GM12873 (cell line): ENCODE measurements at regions not wholly inside any gene's neighbourhood (a gene's known extent, or its start where the extent isn't known, plus 50 kb on each side); places are given as distances from the start of the nearest gene placed in this dataset.

Experiments used
- TF ChIP-seq, protein P1 (sequence below): IDR thresholded peaks from 2 replicates; pipeline ENCODE4 v1.5.1; 2012; ENCODE audit warnings: low read depth, mild to moderate bottlenecking, moderate library complexity, low read length, control low read depth; ENCODE audit not compliant: insufficient read depth; ENCODE audit errors: missing control alignments

DNA sequence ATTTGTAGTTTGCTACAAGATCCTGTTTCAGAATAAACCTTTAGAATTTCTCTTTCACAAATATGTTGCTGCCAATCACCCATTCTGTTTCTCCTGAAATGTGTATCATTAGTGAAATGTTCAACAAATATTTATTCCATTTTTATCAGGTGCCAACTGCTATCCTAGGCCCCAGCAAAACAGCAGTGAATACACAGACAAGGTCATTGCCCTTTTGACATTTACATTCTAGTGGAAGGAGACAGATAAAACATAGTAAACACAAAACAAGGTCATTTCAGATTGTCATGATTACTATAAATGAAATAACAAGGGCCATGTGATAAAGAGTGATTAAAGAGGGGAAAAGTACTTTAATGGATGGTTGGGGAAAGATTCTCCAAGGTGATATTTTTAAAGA is 404.8 kb upstream of the PHF14 start:
- TF ChIP-seq, protein P1, sequence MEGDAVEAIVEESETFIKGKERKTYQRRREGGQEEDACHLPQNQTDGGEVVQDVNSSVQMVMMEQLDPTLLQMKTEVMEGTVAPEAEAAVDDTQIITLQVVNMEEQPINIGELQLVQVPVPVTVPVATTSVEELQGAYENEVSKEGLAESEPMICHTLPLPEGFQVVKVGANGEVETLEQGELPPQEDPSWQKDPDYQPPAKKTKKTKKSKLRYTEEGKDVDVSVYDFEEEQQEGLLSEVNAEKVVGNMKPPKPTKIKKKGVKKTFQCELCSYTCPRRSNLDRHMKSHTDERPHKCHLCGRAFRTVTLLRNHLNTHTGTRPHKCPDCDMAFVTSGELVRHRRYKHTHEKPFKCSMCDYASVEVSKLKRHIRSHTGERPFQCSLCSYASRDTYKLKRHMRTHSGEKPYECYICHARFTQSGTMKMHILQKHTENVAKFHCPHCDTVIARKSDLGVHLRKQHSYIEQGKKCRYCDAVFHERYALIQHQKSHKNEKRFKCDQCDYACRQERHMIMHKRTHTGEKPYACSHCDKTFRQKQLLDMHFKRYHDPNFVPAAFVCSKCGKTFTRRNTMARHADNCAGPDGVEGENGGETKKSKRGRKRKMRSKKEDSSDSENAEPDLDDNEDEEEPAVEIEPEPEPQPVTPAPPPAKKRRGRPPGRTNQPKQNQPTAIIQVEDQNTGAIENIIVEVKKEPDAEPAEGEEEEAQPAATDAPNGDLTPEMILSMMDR: no peak

DNA sequence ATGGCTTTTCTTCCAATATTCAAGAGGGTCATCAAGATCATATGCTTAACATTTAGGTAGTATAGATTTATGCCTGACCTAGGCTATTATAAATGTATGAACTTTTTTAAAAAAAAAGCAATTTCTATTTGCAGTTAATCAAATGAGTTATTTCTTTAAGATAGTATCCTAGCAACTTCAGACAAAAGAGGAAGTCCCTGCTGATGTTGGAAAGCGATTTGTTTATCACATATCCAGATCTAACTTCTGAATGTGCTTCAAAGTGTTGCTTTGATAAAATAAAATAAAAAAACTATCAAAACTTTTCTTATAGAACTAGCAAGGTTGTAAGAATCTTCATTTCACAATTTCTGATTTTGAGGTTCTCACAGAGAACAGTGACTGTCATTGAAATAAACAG is 401.9 kb upstream of the PHF14 start:
- TF ChIP-seq, protein P1: no peak

DNA sequence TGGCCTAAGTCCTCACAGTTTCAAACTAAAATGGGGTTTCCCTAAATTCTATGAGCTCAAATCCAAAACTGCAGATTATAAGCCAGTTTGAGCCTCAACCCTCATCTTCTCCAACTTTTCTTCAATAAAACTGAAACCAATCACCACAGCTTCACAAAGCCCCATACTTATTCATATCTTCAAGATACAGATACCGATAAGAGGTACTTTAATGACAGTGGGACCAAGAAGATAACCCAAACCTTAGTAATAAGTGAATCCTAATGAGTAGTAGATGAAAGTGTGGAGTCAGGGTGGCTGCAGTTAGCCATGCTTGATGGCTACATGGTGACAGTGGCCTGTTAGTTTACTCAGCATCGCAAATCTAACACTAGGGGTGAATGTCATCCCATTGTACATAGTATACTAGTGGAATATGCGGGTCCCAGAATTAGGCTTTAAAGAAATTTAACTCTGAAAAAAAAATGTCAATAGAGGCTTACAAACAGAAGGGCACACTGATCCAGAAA is 395.8 kb upstream of the PHF14 start:
- TF ChIP-seq, protein P1: no peak

GRCh38 chr7:10579561-10579960 is 394.1 kb upstream of the PHF14 start:
- TF ChIP-seq, protein P1: no peak

DNA sequence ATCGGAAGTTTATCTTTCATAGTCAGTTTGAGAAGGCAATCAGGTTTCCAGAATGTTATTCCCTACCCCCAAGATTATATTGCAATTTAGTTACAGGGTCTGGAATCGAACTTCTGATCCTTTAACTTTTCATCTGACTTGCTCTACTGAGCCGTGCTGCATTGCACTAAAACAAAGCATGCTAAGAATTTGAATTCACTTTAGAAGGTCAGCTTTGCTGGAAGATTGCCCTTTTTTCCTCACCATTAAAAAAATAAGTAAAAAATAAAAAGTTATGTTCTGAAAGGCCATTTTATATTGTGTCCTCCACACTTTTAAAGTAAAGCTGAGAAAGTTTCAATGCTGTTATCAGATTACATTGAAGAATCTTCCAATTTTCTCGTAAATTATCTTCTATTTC is 388.8 kb upstream of the PHF14 start:
- TF ChIP-seq, protein P1: no peak

GRCh38 chr7:10588084-10588483 is 385.6 kb upstream of the PHF14 start:
- TF ChIP-seq, protein P1: no peak

GRCh38 chr7:10592604-10593003 is 381.1 kb upstream of the PHF14 start:
- TF ChIP-seq, protein P1: no peak
